Prostate gland (tissue), 2 donors: ENCODE measurements at regions not wholly inside any gene's neighbourhood (a gene's known extent, or its start where the extent isn't known, plus 50 kb on each side); places are given as distances from the start of the nearest gene placed in this dataset.

ENCODE experiments used
- POLR2A ChIP-seq: fragments of 450-650 bp; IDR thresholded peaks from one replicate; pipeline ENCODE4 v1.6.1; 2016; ENCODE audit warnings: antibody characterized with exemption, mild to moderate bottlenecking
- TF ChIP-seq, protein P1 (sequence below), 4 experiments: fragments of 200-600 bp in 2 of 4; fragments of 450-650 bp in 2 of 4; sonication (generic) in 2 of 4; IDR thresholded peaks; 1 replicate in 3 of 4; 2 replicates in 1 of 4; pipeline ENCODE4 v1.5.1; 2016 to 2019; ENCODE audit warnings: antibody characterized with exemption in 4 of 4, mild to moderate bottlenecking in 2 of 4, moderate library complexity in 2 of 4

GRCh38 chr4:117224256-117224655 lies 138.9 kb upstream of the TRAM1L1 start:
- TF ChIP-seq, protein P1, sequence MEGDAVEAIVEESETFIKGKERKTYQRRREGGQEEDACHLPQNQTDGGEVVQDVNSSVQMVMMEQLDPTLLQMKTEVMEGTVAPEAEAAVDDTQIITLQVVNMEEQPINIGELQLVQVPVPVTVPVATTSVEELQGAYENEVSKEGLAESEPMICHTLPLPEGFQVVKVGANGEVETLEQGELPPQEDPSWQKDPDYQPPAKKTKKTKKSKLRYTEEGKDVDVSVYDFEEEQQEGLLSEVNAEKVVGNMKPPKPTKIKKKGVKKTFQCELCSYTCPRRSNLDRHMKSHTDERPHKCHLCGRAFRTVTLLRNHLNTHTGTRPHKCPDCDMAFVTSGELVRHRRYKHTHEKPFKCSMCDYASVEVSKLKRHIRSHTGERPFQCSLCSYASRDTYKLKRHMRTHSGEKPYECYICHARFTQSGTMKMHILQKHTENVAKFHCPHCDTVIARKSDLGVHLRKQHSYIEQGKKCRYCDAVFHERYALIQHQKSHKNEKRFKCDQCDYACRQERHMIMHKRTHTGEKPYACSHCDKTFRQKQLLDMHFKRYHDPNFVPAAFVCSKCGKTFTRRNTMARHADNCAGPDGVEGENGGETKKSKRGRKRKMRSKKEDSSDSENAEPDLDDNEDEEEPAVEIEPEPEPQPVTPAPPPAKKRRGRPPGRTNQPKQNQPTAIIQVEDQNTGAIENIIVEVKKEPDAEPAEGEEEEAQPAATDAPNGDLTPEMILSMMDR (IDR thresholded peaks at IDR 0.05): no peak
- no peak for TF ChIP-seq POLR2A
